GM19239 (cell line): ENCODE measurements at regions not wholly inside any gene's neighbourhood (a gene's known extent, or its start where the extent isn't known, plus 50 kb on each side); places are given as distances from the start of the nearest gene placed in this dataset.
"Not testable (repeated sequence)": the region's sequence is repeated elsewhere in the genome, so short reads cannot be mapped to it uniquely, and the experiment has no call there.

Experiments used
- DNase-seq: peaks from one replicate; pipeline ENCODE4 v3.0.0; 2011; ENCODE audit warnings: low spot score; ENCODE audit not compliant: insufficient read length
- FAIRE-seq: peaks from 2 replicates; lab custom pipeline; 2011; peaks lifted over from hg19 to GRCh38; lab: Jason Lieb, UNC

GRCh38 chr15:57872281-57873030, 165.9 kb downstream of the POLR2M start:
- no peak for DNase-seq
- FAIRE-seq = no peak

- FAIRE-seq (no peak), DNase-seq (no peak)
Measured at GRCh38 chr15:57873564-57874209, 167.2 kb downstream of the POLR2M start.

GRCh38 chr15:57875347-57875746, 168.8 kb downstream of the POLR2M start:
- no peak for DNase-seq
- no peak for FAIRE-seq

DNA sequence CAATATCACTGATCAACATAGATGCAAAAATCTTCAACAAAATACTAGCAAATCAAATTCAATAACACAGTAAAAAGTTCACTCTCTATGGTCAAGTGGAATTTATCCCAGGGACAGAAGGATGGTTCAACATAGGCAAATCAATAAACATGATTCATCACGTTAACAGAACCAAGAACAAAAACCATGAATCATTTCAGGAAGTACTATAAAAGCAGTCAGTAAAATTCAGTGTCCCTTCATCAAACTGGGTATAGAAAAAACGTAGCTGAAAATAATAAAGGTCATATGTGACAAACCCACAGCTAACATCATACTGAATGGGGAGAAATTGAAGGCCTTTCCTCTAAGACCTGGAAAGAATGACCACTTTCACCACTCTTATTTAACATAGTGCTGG, 172.1 kb downstream of the POLR2M start:
- DNase-seq (no peak), FAIRE-seq (no peak)

DNA sequence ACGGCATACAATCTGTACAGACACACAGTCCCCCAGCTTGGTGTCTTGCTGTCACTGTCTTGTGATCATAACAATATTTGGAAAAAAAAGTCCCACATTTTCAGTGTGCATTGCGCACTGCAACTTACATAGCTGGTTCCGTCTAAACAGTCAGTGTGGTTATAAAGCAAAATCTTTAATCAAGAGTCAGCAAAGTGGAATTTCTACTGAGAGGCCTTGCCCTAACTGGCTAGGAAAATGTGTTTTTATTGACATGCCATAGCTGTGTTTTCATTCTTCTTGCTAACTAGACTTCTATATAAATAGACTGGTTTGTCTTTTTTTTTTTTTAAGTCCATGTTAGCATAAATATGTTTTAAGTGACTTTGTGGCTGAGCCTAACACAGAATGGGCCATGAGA, 174.8 kb downstream of the POLR2M start:
- DNase-seq (no peak), FAIRE-seq (no peak)

GRCh38 chr15:57881972-57882371, 175.5 kb downstream of the POLR2M start:
- DNase-seq (no peak), FAIRE-seq (no peak)

- DNase-seq (no peak), FAIRE-seq (no peak)
Measured at GRCh38 chr15:57883701-57884100, 177.2 kb downstream of the POLR2M start.

DNA sequence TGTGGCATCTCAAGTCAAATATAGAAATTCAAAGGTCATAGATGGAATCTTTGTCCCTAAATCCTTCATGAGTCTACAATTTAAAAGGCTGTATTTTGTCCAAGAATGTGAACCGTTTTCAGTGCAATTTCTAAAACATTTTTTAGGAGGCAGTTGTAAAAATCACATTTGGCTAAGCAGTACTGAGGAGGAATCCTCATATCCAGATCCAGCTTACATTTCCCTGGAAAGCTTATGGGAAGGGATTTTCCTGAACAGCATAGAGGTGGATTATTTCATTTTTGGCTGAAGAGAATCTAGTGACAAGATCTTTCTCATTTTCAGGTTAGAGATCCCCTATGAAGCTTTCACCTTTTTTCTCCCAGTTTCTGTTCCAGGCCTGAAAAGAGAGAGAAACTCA, 178.4 kb downstream of the POLR2M start:
- DNase-seq = no peak
- no peak for FAIRE-seq

DNA sequence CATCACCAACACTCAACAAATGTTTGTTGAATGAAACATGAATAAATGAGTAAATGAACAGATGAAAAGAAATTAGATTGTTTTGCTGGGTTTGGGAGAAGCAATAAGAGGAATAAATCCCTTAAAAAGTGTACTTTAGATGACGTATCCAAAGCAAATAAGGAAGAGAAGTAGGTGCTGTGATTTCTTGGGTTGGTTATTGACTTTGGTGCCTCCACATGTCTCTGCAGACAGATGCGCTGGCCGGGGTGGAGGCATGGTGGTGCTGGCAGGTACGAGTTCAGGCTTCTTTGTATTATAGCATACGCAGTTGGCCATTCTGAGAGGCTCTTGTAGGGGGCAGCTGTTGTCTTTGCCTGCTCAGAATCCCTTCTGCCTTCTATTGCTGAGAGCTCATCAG, 178.9 kb downstream of the POLR2M start:
- FAIRE-seq (no peak), DNase-seq (no peak)

DNA sequence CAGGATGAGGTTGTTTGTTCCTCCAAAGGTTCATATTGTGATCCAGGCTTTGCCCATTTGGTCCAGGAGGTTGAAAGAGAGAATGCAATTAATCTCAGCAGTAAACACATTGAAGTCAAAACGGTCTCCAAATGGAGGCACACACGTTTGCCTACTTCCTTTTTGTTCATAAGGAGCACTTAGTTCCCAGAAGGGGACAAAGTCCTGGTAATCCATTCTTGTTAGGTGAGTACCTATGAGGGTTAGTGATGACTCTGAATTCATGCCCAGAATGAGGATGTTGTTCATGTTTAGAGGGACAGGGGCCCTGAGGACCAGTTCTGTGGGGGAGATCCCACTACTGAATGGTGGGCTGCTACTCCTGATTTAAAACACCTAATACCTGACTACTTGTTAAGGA, 177.7 kb downstream of the ALDH1A2 start:
- FAIRE-seq = no peak
- no peak for DNase-seq

DNA sequence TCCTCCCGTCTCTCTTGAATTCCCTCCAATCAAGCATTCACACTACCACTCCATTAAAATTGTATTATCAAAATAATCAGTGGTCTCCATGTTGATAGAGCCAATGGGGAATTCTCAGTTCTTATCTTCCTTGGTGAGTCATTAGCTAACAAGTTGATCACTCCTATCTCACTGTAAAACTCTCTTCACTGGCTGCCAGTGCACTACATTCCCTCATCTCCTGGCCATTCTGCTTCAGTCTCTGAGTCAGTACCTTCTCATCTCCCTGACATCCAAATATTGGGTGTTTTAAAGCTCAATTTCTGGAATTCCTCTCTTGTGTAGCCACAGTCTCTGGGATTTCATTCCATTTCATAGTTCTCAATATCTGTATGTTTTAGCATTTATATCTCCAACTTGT, 175.2 kb downstream of the ALDH1A2 start:
- FAIRE-seq (no peak), DNase-seq (no peak)

DNA sequence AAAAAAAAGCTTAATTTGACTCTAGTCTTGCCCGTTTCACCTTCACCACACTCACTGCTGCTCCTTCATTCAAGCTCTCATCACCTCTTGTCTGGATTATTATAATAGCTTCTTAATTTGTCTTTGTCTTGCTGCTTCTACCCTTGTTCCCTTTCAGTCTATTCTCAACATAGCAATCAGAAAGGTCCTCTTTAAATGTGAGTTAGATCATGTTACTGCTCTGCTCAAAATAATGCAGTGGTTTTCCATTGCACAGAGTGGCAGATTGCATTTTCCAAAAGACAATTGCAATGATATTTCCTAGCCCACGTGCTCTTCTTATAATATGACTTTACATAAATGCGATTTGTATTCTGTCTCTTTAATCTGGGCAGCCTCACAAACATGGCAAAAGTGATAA, 174.6 kb downstream of the ALDH1A2 start:
- no peak for FAIRE-seq

GRCh38 chr15:57892181-57892580, 173.3 kb downstream of the ALDH1A2 start:
- no peak for DNase-seq
- no peak for FAIRE-seq

More for the DNA sequence above, 174.6 kb downstream of the ALDH1A2 start:
- no peak for DNase-seq

- DNase-seq (no peak), FAIRE-seq (no peak)
Measured at GRCh38 chr15:57893040-57893439, 172.5 kb downstream of the ALDH1A2 start.

DNA sequence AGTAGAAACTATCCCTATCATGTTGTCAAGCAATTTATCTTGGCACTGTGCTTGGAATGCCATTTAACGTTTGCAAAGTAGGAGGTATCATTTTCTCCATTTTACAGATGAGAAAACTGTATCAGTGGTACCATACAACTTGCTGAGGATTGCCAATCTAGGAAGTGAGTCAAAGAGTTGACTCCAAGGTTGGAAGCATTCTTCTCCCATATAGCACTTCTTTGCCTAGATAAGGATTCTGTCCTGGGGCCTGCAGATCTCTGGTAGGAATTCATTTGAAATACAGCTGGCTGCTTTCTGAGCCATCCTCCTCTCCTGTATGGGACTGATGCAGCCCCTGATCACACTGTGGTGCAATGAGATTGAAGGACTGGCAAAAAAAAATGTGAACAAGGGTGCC, 170.2 kb downstream of the ALDH1A2 start:
- no peak for DNase-seq
- no peak for FAIRE-seq

DNA sequence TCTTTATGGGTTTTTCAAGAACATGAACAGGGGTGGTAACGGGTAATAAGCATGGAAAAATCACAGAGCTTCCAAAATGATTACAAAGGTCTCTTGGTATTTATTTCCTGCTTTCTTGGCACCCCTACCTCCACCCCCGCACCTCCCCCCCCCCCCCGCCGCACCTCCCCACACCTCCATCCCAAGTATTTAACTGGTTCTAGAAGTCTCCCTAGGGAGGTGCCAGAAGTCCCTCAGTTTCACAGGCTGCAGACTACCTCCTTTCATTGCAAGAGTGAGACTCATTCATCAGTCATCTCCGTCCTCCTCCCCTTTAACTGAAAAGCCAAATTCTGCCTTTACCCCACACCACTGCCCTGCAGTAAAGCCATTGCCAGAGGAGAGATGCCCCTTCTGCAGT, 169.4 kb downstream of the ALDH1A2 start:
- FAIRE-seq (no peak), DNase-seq (no peak)

GRCh38 chr15:57896899-57897298, 168.6 kb downstream of the ALDH1A2 start:
- not testable (repeated sequence) for FAIRE-seq

DNA sequence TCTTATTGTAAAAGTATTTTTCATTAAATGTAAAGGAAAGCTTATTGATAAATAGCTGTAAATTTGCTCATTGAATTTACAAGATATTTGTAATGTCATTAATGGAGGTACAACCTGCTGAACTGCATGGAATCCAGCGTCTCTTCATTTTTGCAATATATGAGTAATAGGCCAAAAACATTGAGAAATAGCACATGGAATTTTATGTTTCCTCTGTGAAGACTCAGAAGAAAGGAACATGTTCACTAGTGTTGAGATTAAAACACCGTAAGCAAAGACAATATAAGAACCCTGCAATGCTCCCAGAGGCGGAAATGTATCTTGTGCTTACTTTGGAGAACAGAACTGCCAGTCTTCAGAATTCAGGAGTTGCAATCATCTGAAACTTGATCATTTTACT, 167.6 kb downstream of the ALDH1A2 start:
- FAIRE-seq (no peak), DNase-seq (no peak)

More at GRCh38 chr15:57896899-57897298, 168.6 kb downstream of the ALDH1A2 start:
- not testable (repeated sequence) for DNase-seq

DNA sequence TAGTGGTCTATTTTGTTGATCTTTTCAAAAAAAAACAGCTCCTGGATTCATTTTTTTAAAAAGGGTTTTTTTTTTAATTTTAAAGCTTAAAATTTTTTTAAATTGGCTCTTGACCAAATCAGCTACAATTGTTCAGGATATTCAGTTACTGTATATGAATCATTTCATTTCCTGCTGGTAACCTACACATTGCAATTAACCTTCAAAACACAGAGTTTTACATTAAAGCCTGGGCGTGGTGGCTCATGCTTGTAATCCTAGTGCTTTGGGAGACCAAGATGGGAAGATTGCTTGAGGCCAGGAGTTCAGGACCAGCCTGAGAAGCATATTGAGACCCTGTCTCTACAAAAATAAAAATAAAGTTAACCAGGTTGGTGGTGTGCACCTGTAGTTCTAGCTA, 163.4 kb downstream of the ALDH1A2 start:
- no peak for DNase-seq

More for the DNA sequence above, 163.4 kb downstream of the ALDH1A2 start:
- no peak for FAIRE-seq
